ENCODE measurements at regions not wholly inside any gene's neighbourhood (a gene's known extent, or its start where the extent isn't known, plus 50 kb on each side); places are given as distances from the start of the nearest gene placed in this dataset.

DNA sequence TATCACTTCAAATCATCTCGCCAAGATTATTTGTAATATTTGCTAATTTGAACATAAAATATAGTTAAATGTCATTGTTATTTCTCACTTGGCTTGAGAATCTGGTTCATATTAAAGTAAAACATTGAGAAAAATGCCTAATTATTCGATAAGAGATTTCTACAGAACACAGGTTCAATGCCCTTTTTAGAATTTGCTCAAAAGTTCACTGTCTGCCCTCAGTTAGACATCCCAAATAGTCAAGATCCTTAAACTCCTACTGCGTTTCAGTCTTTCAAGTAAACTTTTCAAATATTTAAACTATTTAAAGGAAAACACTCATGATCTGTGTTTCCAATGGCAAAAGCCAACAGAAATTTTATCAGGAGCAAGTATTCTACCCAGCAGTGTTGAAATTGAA lies 204.1 kb upstream of the AGTR1 start:
- TF ChIP-seq EZH2 (IDR thresholded peaks at IDR 0.05; ENCODE audit: low read depth, unreplicated experiment) (no peak), POLR2AphosphoS5 (IDR thresholded peaks at IDR 0.05; ENCODE audit: low read depth) (no peak), JUNB (IDR thresholded peaks at IDR 0.05; ENCODE audit: unreplicated experiment) (no peak), EZH2phosphoT487 (IDR thresholded peaks at IDR 0.05; ENCODE audit: unreplicated experiment) (no peak), STAT1 (IDR thresholded peaks at IDR 0.05; ENCODE audit: unreplicated experiment) (no peak), CREB1 (CRISPR knock-in tag; IDR thresholded peaks at IDR 0.05; ENCODE audit: low read depth) (no peak), ZNF331 (CRISPR knock-in tag; IDR thresholded peaks at IDR 0.05; ENCODE audit: low read depth) (no peak), ZNF114 (CRISPR knock-in tag; IDR thresholded peaks at IDR 0.05) (no peak)
- TF ChIP-seq, protein P1, sequence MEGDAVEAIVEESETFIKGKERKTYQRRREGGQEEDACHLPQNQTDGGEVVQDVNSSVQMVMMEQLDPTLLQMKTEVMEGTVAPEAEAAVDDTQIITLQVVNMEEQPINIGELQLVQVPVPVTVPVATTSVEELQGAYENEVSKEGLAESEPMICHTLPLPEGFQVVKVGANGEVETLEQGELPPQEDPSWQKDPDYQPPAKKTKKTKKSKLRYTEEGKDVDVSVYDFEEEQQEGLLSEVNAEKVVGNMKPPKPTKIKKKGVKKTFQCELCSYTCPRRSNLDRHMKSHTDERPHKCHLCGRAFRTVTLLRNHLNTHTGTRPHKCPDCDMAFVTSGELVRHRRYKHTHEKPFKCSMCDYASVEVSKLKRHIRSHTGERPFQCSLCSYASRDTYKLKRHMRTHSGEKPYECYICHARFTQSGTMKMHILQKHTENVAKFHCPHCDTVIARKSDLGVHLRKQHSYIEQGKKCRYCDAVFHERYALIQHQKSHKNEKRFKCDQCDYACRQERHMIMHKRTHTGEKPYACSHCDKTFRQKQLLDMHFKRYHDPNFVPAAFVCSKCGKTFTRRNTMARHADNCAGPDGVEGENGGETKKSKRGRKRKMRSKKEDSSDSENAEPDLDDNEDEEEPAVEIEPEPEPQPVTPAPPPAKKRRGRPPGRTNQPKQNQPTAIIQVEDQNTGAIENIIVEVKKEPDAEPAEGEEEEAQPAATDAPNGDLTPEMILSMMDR (conservative IDR thresholded peaks at IDR 0.05; ENCODE audit: low read depth in 2 of 2): no peak
- TF ChIP-seq, protein P2, sequence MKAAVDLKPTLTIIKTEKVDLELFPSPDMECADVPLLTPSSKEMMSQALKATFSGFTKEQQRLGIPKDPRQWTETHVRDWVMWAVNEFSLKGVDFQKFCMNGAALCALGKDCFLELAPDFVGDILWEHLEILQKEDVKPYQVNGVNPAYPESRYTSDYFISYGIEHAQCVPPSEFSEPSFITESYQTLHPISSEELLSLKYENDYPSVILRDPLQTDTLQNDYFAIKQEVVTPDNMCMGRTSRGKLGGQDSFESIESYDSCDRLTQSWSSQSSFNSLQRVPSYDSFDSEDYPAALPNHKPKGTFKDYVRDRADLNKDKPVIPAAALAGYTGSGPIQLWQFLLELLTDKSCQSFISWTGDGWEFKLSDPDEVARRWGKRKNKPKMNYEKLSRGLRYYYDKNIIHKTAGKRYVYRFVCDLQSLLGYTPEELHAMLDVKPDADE (IDR thresholded peaks at IDR 0.05): no peak
- TF ChIP-seq, protein P3, sequence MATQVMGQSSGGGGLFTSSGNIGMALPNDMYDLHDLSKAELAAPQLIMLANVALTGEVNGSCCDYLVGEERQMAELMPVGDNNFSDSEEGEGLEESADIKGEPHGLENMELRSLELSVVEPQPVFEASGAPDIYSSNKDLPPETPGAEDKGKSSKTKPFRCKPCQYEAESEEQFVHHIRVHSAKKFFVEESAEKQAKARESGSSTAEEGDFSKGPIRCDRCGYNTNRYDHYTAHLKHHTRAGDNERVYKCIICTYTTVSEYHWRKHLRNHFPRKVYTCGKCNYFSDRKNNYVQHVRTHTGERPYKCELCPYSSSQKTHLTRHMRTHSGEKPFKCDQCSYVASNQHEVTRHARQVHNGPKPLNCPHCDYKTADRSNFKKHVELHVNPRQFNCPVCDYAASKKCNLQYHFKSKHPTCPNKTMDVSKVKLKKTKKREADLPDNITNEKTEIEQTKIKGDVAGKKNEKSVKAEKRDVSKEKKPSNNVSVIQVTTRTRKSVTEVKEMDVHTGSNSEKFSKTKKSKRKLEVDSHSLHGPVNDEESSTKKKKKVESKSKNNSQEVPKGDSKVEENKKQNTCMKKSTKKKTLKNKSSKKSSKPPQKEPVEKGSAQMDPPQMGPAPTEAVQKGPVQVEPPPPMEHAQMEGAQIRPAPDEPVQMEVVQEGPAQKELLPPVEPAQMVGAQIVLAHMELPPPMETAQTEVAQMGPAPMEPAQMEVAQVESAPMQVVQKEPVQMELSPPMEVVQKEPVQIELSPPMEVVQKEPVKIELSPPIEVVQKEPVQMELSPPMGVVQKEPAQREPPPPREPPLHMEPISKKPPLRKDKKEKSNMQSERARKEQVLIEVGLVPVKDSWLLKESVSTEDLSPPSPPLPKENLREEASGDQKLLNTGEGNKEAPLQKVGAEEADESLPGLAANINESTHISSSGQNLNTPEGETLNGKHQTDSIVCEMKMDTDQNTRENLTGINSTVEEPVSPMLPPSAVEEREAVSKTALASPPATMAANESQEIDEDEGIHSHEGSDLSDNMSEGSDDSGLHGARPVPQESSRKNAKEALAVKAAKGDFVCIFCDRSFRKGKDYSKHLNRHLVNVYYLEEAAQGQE (IDR thresholded peaks at IDR 0.05; ENCODE audit: unreplicated experiment): no peak
- TF ChIP-seq, protein P4, sequence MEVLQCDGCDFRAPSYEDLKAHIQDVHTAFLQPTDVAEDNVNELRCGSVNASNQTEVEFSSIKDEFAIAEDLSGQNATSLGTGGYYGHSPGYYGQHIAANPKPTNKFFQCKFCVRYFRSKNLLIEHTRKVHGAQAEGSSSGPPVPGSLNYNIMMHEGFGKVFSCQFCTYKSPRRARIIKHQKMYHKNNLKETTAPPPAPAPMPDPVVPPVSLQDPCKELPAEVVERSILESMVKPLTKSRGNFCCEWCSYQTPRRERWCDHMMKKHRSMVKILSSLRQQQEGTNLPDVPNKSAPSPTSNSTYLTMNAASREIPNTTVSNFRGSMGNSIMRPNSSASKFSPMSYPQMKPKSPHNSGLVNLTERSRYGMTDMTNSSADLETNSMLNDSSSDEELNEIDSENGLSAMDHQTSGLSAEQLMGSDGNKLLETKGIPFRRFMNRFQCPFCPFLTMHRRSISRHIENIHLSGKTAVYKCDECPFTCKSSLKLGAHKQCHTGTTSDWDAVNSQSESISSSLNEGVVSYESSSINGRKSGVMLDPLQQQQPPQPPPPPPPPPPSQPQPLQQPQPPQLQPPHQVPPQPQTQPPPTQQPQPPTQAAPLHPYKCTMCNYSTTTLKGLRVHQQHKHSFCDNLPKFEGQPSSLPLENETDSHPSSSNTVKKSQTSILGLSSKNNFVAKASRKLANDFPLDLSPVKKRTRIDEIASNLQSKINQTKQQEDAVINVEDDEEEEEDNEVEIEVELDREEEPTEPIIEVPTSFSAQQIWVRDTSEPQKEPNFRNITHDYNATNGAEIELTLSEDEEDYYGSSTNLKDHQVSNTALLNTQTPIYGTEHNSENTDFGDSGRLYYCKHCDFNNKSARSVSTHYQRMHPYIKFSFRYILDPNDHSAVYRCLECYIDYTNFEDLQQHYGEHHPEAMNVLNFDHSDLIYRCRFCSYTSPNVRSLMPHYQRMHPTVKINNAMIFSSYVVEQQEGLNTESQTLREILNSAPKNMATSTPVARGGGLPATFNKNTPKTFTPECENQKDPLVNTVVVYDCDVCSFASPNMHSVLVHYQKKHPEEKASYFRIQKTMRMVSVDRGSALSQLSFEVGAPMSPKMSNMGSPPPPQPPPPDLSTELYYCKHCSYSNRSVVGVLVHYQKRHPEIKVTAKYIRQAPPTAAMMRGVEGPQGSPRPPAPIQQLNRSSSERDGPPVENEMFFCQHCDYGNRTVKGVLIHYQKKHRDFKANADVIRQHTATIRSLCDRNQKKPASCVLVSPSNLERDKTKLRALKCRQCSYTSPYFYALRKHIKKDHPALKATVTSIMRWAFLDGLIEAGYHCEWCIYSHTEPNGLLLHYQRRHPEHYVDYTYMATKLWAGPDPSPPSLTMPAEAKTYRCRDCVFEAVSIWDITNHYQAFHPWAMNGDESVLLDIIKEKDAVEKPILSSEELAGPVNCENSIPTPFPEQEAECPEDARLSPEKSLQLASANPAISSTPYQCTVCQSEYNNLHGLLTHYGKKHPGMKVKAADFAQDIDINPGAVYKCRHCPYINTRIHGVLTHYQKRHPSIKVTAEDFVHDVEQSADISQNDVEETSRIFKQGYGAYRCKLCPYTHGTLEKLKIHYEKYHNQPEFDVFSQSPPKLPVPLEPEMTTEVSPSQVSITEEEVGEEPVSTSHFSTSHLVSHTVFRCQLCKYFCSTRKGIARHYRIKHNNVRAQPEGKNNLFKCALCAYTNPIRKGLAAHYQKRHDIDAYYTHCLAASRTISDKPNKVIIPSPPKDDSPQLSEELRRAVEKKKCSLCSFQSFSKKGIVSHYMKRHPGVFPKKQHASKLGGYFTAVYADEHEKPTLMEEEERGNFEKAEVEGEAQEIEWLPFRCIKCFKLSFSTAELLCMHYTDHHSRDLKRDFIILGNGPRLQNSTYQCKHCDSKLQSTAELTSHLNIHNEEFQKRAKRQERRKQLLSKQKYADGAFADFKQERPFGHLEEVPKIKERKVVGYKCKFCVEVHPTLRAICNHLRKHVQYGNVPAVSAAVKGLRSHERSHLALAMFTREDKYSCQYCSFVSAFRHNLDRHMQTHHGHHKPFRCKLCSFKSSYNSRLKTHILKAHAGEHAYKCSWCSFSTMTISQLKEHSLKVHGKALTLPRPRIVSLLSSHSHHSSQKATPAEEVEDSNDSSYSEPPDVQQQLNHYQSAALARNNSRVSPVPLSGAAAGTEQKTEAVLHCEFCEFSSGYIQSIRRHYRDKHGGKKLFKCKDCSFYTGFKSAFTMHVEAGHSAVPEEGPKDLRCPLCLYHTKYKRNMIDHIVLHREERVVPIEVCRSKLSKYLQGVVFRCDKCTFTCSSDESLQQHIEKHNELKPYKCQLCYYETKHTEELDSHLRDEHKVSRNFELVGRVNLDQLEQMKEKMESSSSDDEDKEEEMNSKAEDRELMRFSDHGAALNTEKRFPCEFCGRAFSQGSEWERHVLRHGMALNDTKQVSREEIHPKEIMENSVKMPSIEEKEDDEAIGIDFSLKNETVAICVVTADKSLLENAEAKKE (CRISPR knock-in tag; IDR thresholded peaks at IDR 0.05): no peak

Measured in GM23338 (cell line).